HEK293 (cell line): ENCODE measurements at regions not wholly inside any gene's neighbourhood (a gene's known extent, or its start where the extent isn't known, plus 50 kb on each side); places are given as distances from the start of the nearest gene placed in this dataset.
"Not testable (repeated sequence)": the region's sequence is repeated elsewhere in the genome, so short reads cannot be mapped to it uniquely, and the experiment has no call there.

ENCODE experiments used
- CTCF ChIA-PET: fragments of 350-600 bp; formaldehyde crosslinking; extraction: SDS; loops from one replicate; lab custom pipeline; 2021; ENCODE audit warnings: antibody characterized with exemption; lab: Yijun Ruan, JAX
- POLR2A ChIA-PET: fragments of 300-600 bp; formaldehyde crosslinking; extraction: SDS; loops from one replicate; lab custom pipeline; 2020; ENCODE audit warnings: antibody characterized with exemption, inconsistent platforms; lab: Yijun Ruan, JAX
- H3K27ac ChIP-seq: fragments of 200-500 bp; sonication (Bioruptor generic); 2 replicates; pipeline ENCODE4 v1.5.1; 2014; ENCODE audit warnings: low read depth, low read length, control low read depth, inconsistent platforms; ENCODE audit errors: extremely low read depth
- H3K36me3 ChIP-seq, 2 experiments: fragments of 200-500 bp in 1 of 2; sonication (Bioruptor generic) in 1 of 2; 1 replicate in 1 of 2; 2 replicates in 1 of 2; pipeline ENCODE4 v1.5.1; 2014 to 2017; ENCODE audit warnings: inconsistent platforms in 2 of 2, low read length in 2 of 2; ENCODE audit not compliant: control insufficient read depth in 2 of 2, insufficient read depth in 1 of 2
- H3K4me1 ChIP-seq: fragments of 200-500 bp; sonication (Bioruptor generic); 2 replicates; pipeline ENCODE4 v1.5.1; 2014; ENCODE audit warnings: mild to moderate bottlenecking, low read length, inconsistent platforms; ENCODE audit not compliant: control insufficient read depth, insufficient read depth
- H3K4me3 ChIP-seq: 2 replicates; pipeline ENCODE4 v1.5.1; 2011; ENCODE audit warnings: low read depth, mild to moderate bottlenecking, control low read depth, low read length, moderate library complexity
- H3K9me3 ChIP-seq: fragments of 200-500 bp; sonication (Bioruptor generic); 2 replicates; pipeline ENCODE4 v1.5.1; 2014; ENCODE audit warnings: low read depth, low read length, inconsistent platforms; ENCODE audit not compliant: control insufficient read depth, insufficient read depth
- AEBP2 ChIP-seq: fragments of 450-650 bp; formaldehyde crosslinking; IDR thresholded peaks from 2 replicates; pipeline ENCODE4 v1.5.1; 2016; ENCODE audit warnings: missing biosample characterization, missing genetic modification characterization, borderline replicate concordance
- GFI1B ChIP-seq: fragments of 450-650 bp; formaldehyde crosslinking; IDR thresholded peaks from 2 replicates; pipeline ENCODE4 v1.5.1; 2016; ENCODE audit warnings: missing biosample characterization, missing genetic modification characterization
- OVOL3 ChIP-seq: fragments of 450-650 bp; formaldehyde crosslinking; IDR thresholded peaks from 2 replicates; pipeline ENCODE4 v1.5.1; 2016; ENCODE audit warnings: missing biosample characterization, missing genetic modification characterization
- RBAK ChIP-seq: fragments of 450-650 bp; formaldehyde crosslinking; IDR thresholded peaks from 2 replicates; pipeline ENCODE4 v1.5.1; 2016; ENCODE audit warnings: missing biosample characterization, missing genetic modification characterization
- REST ChIP-seq: fragments of 450-650 bp; formaldehyde crosslinking; IDR thresholded peaks from 2 replicates; pipeline ENCODE4 v1.5.1; 2016; ENCODE audit warnings: missing biosample characterization, missing genetic modification characterization
- ZBTB1 ChIP-seq: fragments of 450-650 bp; formaldehyde crosslinking; IDR thresholded peaks from 2 replicates; pipeline ENCODE4 v1.5.1; 2016; ENCODE audit warnings: missing biosample characterization, missing genetic modification characterization
- ZBTB11 ChIP-seq: fragments of 450-650 bp; formaldehyde crosslinking; conservative IDR thresholded peaks from 2 replicates; pipeline ENCODE4 v1.5.1; 2016; ENCODE audit warnings: low read depth, missing biosample characterization, missing genetic modification characterization
- ZBTB21 ChIP-seq: fragments of 450-650 bp; formaldehyde crosslinking; IDR thresholded peaks from 2 replicates; pipeline ENCODE4 v1.5.1; 2017; ENCODE audit warnings: missing biosample characterization, missing genetic modification characterization
- ZBTB8A ChIP-seq: fragments of 450-650 bp; formaldehyde crosslinking; IDR thresholded peaks from 2 replicates; pipeline ENCODE4 v1.5.1; 2016; ENCODE audit warnings: missing biosample characterization, missing genetic modification characterization
- ZNF140 ChIP-seq: fragments of 450-650 bp; formaldehyde crosslinking; IDR thresholded peaks from 2 replicates; pipeline ENCODE4 v1.5.1; 2016; ENCODE audit warnings: missing biosample characterization, missing genetic modification characterization
- ZNF202 ChIP-seq: fragments of 450-650 bp; formaldehyde crosslinking; IDR thresholded peaks from 2 replicates; pipeline ENCODE4 v1.5.1; 2016; ENCODE audit warnings: missing biosample characterization, missing genetic modification characterization, borderline replicate concordance
- ZNF266 ChIP-seq: fragments of 450-650 bp; formaldehyde crosslinking; IDR thresholded peaks from 2 replicates; pipeline ENCODE4 v1.5.1; 2016; ENCODE audit warnings: missing biosample characterization, missing genetic modification characterization, low read depth
- ZNF292 ChIP-seq: fragments of 450-650 bp; formaldehyde crosslinking; IDR thresholded peaks from 2 replicates; pipeline ENCODE4 v1.5.1; 2016; ENCODE audit warnings: low read depth, missing biosample characterization, missing genetic modification characterization, borderline replicate concordance
- ZNF354C ChIP-seq: fragments of 450-650 bp; formaldehyde crosslinking; IDR thresholded peaks from 2 replicates; pipeline ENCODE4 v1.5.1; 2016; ENCODE audit warnings: missing biosample characterization, missing genetic modification characterization, low read depth, borderline replicate concordance
- ZNF394 ChIP-seq: fragments of 450-650 bp; formaldehyde crosslinking; IDR thresholded peaks from 2 replicates; pipeline ENCODE4 v1.5.1; 2016; ENCODE audit warnings: missing biosample characterization, missing genetic modification characterization, mild to moderate bottlenecking, moderate library complexity, borderline replicate concordance
- ZNF404 ChIP-seq: fragments of 450-650 bp; formaldehyde crosslinking; IDR thresholded peaks from 2 replicates; pipeline ENCODE4 v1.5.1; 2017; ENCODE audit warnings: missing biosample characterization, missing genetic modification characterization
- ZNF426 ChIP-seq: fragments of 450-650 bp; formaldehyde crosslinking; IDR thresholded peaks from 2 replicates; pipeline ENCODE4 v1.5.1; 2017; ENCODE audit warnings: missing biosample characterization, missing genetic modification characterization, mild to moderate bottlenecking, inconsistent platforms, moderate library complexity
- ZNF433 ChIP-seq: fragments of 450-650 bp; formaldehyde crosslinking; IDR thresholded peaks from 2 replicates; pipeline ENCODE4 v1.5.1; 2016; ENCODE audit warnings: missing biosample characterization, missing genetic modification characterization, low read depth
- ZNF510 ChIP-seq: fragments of 450-650 bp; formaldehyde crosslinking; IDR thresholded peaks from 2 replicates; pipeline ENCODE4 v1.5.1; 2018; ENCODE audit warnings: mild to moderate bottlenecking, missing genetic modification characterization, missing biosample characterization; ENCODE audit not compliant: insufficient replicate concordance
- ZNF555 ChIP-seq: fragments of 450-650 bp; formaldehyde crosslinking; conservative IDR thresholded peaks from 2 replicates; pipeline ENCODE4 v1.5.1; 2017; ENCODE audit warnings: missing biosample characterization, mild to moderate bottlenecking, missing genetic modification characterization, inconsistent platforms
- ZNF560 ChIP-seq: fragments of 450-650 bp; formaldehyde crosslinking; IDR thresholded peaks from 2 replicates; pipeline ENCODE4 v1.5.1; 2017; ENCODE audit warnings: missing biosample characterization, missing genetic modification characterization, borderline replicate concordance
- ZNF623 ChIP-seq: fragments of 450-650 bp; formaldehyde crosslinking; IDR thresholded peaks from 2 replicates; pipeline ENCODE4 v1.5.1; 2016; ENCODE audit warnings: missing biosample characterization, missing genetic modification characterization
- ZNF654 ChIP-seq: fragments of 450-650 bp; formaldehyde crosslinking; IDR thresholded peaks from 2 replicates; pipeline ENCODE4 v1.5.1; 2016; ENCODE audit warnings: low read depth, missing biosample characterization, missing genetic modification characterization
- ZNF664 ChIP-seq: fragments of 450-650 bp; formaldehyde crosslinking; IDR thresholded peaks from 2 replicates; pipeline ENCODE4 v1.5.1; 2016; ENCODE audit warnings: missing biosample characterization, missing genetic modification characterization

DNA sequence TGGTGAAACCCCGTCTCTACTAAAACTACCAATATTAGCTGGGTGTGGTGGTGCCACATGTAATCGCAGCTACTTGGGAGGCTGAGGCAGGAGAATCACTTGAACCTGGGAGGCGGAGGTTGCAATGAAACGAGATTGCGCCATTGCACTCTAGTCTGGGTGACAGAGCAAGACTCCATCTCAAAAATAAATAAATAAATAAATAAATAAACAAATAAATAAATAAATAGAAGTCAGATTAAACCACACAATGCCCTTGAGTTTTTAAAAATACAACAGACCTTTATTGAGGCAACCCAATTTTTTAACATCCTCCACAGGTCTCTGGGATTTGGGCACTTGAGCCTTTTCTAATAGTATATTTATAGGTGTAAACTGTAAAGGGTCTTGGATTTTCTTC, 167.3 kb downstream of the SEC23IP start:
- H3K9me3 ChIP-seq, POLR2A ChIA-PET, H3K4me1 ChIP-seq, H3K27ac ChIP-seq, H3K4me3 ChIP-seq, H3K36me3 ChIP-seq: not testable (repeated sequence)
- CTCF ChIA-PET: interaction anchor here (0.6 kb wide), 1 partner anchor 982 kb away, joined by 5 read pairs; no protein-coding TSS in a partner anchor
- TF ChIP-seq ZBTB1 (tag by site-specific recombination) (0 out of 2 replicates have a peak, but pooled peaks have one; percentile 28), ZNF555 (tag by site-specific recombination) (peak; percentile 81), ZNF560 (tag by site-specific recombination) (0 out of 2 replicates have a peak, but pooled peaks have one; percentile 35), ZBTB21 (0 out of 2 replicates have a peak, but pooled peaks have one; percentile 51), ZNF654 (tag by site-specific recombination) (peak; percentile 30; the same call in 1 of the 2 replicates), ZNF292 (tag by site-specific recombination) (0 out of 2 replicates have a peak, but pooled peaks have one; percentile 75), ZNF664 (tag by site-specific recombination) (peak; percentile 52; the same call in 1 of the 2 replicates), REST (tag by site-specific recombination) (peak; percentile 56; the same call in 1 of the 2 replicates), OVOL3 (tag by site-specific recombination) (peak; percentile 51; the same call in 1 of the 2 replicates), ZNF394 (tag by site-specific recombination) (peak; percentile 89; the same call in 1 of the 2 replicates), AEBP2 (tag by site-specific recombination) (peak; percentile 54; the same call in 1 of the 2 replicates), ZNF202 (tag by site-specific recombination) (peak; percentile 77; the same call in 1 of the 2 replicates), ZNF404 (peak; percentile 58; the same call in 1 of the 2 replicates), GFI1B (tag by site-specific recombination) (0 out of 2 replicates have a peak, but pooled peaks have one; percentile 20), ZNF354C (0 out of 2 replicates have a peak, but pooled peaks have one; percentile 46), ZNF433 (peak; percentile 65; the same call in 1 of the 2 replicates), ZBTB11 (peak; percentile 71), ZNF266 (peak; percentile 51; the same call in 1 of the 2 replicates), ZNF623 (tag by site-specific recombination) (peak; percentile 64), ZNF140 (peak; percentile 72; the same call in 1 of the 2 replicates), ZNF510 (tag by site-specific recombination) (peak; percentile 70), ZNF426 (tag by site-specific recombination) (peak; percentile 77), RBAK (peak; percentile 53; the same call in 1 of the 2 replicates), ZBTB8A (tag by site-specific recombination) (peak; percentile 65)
